ENCODE measurements at regions not wholly inside any gene's neighbourhood (a gene's known extent, or its start where the extent isn't known, plus 50 kb on each side); places are given as distances from the start of the nearest gene placed in this dataset.

- H3K36me3 ChIP-seq (ENCODE audit: insufficient read depth, low read length), result no peaks in the 10 kb centered on the region
- H3K9me3 ChIP-seq (ENCODE audit: low read length), result no peaks in the 10 kb centered on the region
- H3K4me3 ChIP-seq (ENCODE audit: low read length), result no peak overlapping the region
- no peak overlapping the region for H3K27ac ChIP-seq (ENCODE audit: low read length)
- no peaks in the 10 kb centered on the region for H3F3A ChIP-seq (ENCODE audit: insufficient read depth, low read length, poor library complexity, severe bottlenecking)
- H3K9me2 ChIP-seq (ENCODE audit: insufficient read depth, low read length), result no peaks in the 10 kb centered on the region
- H4K20me1 ChIP-seq (ENCODE audit: insufficient read depth), result no peaks in the 10 kb centered on the region
- no peaks in the 10 kb centered on the region for H3K27me3 ChIP-seq (ENCODE audit: insufficient read depth, low read depth, low read length)
- H3K4me2 ChIP-seq (ENCODE audit: low read length), result no peak overlapping the region
- no peak overlapping the region for H3K9ac ChIP-seq (ENCODE audit: low read length)
- H2AFZ ChIP-seq (ENCODE audit: low read depth, low read length), result no peak overlapping the region
- no peak for TF ChIP-seq SMC3 (conservative IDR thresholded peaks at IDR 0.05; ENCODE audit: poor library complexity)
- no peak for TF ChIP-seq MXI1 (conservative IDR thresholded peaks at IDR 0.05; ENCODE audit: poor library complexity, severe bottlenecking)
- no peak for TF ChIP-seq EP300 (conservative IDR thresholded peaks at IDR 0.05; ENCODE audit: poor library complexity, severe bottlenecking)
- no peak for TF ChIP-seq EZH2 (IDR thresholded peaks at IDR 0.05; ENCODE audit: borderline replicate concordance, insufficient read depth, low read length, poor library complexity, severe bottlenecking)
- TF ChIP-seq RAD21 (conservative IDR thresholded peaks at IDR 0.05), result no peak
- TF ChIP-seq POLR2AphosphoS5 (IDR thresholded peaks at IDR 0.05), result no peak
- no peaks in the 10 kb centered on the region for H3K79me2 ChIP-seq (replicated peaks; ENCODE audit: insufficient read depth, low read length)
Measured at GRCh38 chr3:5464649-5465048, 277.1 kb downstream of the EDEM1 start.

GRCh38 chr3:5465183-5465582 lies 277.7 kb downstream of the EDEM1 start:
- Histone ChIP-seq H3K36me3 (ENCODE audit: insufficient read depth, low read length) (no peaks in the 10 kb centered on the region), H3K79me2 (replicated peaks; ENCODE audit: insufficient read depth, low read length) (no peaks in the 10 kb centered on the region), H3K4me2 (ENCODE audit: low read length) (no peak overlapping the region), H3K9me2 (ENCODE audit: insufficient read depth, low read length) (no peaks in the 10 kb centered on the region), H3K9ac (ENCODE audit: low read length) (no peak overlapping the region), H3K9me3 (ENCODE audit: low read length) (no peaks in the 10 kb centered on the region), H3F3A (ENCODE audit: insufficient read depth, low read length, poor library complexity, severe bottlenecking) (no peaks in the 10 kb centered on the region), H3K4me3 (ENCODE audit: low read length) (no peak overlapping the region), H2AFZ (ENCODE audit: low read depth, low read length) (no peak overlapping the region), H3K27ac (ENCODE audit: low read length) (no peak overlapping the region), H4K20me1 (ENCODE audit: insufficient read depth) (no peaks in the 10 kb centered on the region), H3K27me3 (ENCODE audit: insufficient read depth, low read depth, low read length) (no peaks in the 10 kb centered on the region)
- TF ChIP-seq MXI1 (conservative IDR thresholded peaks at IDR 0.05; ENCODE audit: poor library complexity, severe bottlenecking) (no peak), POLR2AphosphoS5 (IDR thresholded peaks at IDR 0.05) (no peak), TAF1 (IDR thresholded peaks at IDR 0.05; ENCODE audit: low read depth) (no peak), EZH2 (IDR thresholded peaks at IDR 0.05; ENCODE audit: borderline replicate concordance, insufficient read depth, low read length, poor library complexity, severe bottlenecking) (no peak), EP300 (conservative IDR thresholded peaks at IDR 0.05; ENCODE audit: poor library complexity, severe bottlenecking) (no peak), RAD21 (conservative IDR thresholded peaks at IDR 0.05) (no peak)
- TF ChIP-seq, protein P1, sequence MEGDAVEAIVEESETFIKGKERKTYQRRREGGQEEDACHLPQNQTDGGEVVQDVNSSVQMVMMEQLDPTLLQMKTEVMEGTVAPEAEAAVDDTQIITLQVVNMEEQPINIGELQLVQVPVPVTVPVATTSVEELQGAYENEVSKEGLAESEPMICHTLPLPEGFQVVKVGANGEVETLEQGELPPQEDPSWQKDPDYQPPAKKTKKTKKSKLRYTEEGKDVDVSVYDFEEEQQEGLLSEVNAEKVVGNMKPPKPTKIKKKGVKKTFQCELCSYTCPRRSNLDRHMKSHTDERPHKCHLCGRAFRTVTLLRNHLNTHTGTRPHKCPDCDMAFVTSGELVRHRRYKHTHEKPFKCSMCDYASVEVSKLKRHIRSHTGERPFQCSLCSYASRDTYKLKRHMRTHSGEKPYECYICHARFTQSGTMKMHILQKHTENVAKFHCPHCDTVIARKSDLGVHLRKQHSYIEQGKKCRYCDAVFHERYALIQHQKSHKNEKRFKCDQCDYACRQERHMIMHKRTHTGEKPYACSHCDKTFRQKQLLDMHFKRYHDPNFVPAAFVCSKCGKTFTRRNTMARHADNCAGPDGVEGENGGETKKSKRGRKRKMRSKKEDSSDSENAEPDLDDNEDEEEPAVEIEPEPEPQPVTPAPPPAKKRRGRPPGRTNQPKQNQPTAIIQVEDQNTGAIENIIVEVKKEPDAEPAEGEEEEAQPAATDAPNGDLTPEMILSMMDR (IDR thresholded peaks at IDR 0.05; ENCODE audit: poor library complexity, severe bottlenecking), result no peak

DNA sequence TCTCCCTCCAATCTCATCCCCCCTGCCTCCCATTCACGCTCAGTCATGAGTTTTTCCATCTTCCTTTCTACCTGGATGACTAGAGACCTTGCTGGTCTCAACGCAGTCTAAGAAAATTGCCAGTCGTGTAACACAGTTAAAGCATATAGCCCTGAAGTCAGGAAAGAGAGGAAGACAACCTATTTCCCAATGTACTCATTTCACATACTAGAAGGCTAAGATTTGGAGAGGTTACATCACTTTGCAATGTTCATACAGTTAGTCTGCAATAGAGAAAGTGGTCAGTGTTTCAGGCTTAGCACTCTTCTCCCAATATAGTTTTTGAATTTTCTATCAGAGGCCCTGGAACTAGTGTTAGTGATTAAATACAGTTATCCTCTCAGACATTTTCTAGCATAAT lies 278.6 kb downstream of the EDEM1 start:
- no peak overlapping the region for H3K4me3 ChIP-seq (ENCODE audit: low read length)
- no peaks in the 10 kb centered on the region for H3K79me2 ChIP-seq (replicated peaks; ENCODE audit: insufficient read depth, low read length)
- no peak overlapping the region for H2AFZ ChIP-seq (ENCODE audit: low read depth, low read length)
- H3K27me3 ChIP-seq (ENCODE audit: insufficient read depth, low read depth, low read length), result no peaks in the 10 kb centered on the region
- no peaks in the 10 kb centered on the region for H3K9me2 ChIP-seq (ENCODE audit: insufficient read depth, low read length)
- H3K4me2 ChIP-seq (ENCODE audit: low read length), result no peak overlapping the region
- TF ChIP-seq SMC3 (conservative IDR thresholded peaks at IDR 0.05; ENCODE audit: poor library complexity), result no peak
- no peak for TF ChIP-seq POLR2AphosphoS5 (IDR thresholded peaks at IDR 0.05)
- TF ChIP-seq TAF1 (IDR thresholded peaks at IDR 0.05; ENCODE audit: low read depth), result no peak
- no peak for TF ChIP-seq MXI1 (conservative IDR thresholded peaks at IDR 0.05; ENCODE audit: poor library complexity, severe bottlenecking)
- TF ChIP-seq, protein P1 (IDR thresholded peaks at IDR 0.05; ENCODE audit: poor library complexity, severe bottlenecking), result no peak
- TF ChIP-seq EP300 (conservative IDR thresholded peaks at IDR 0.05; ENCODE audit: poor library complexity, severe bottlenecking), result no peak
- no peak for TF ChIP-seq RAD21 (conservative IDR thresholded peaks at IDR 0.05)
- no peak for TF ChIP-seq REST (IDR thresholded peaks at IDR 0.05; ENCODE audit: borderline replicate concordance)
- no peak for TF ChIP-seq EZH2 (IDR thresholded peaks at IDR 0.05; ENCODE audit: borderline replicate concordance, insufficient read depth, low read length, poor library complexity, severe bottlenecking)
- no peaks in the 10 kb centered on the region for H4K20me1 ChIP-seq (ENCODE audit: insufficient read depth)
- H3K27ac ChIP-seq (ENCODE audit: low read length), result no peak overlapping the region
- no peaks in the 10 kb centered on the region for H3F3A ChIP-seq (ENCODE audit: insufficient read depth, low read length, poor library complexity, severe bottlenecking)
- no peaks in the 10 kb centered on the region for H3K9me3 ChIP-seq (ENCODE audit: low read length)
- no peak overlapping the region for H3K9ac ChIP-seq (ENCODE audit: low read length)
- no peaks in the 10 kb centered on the region for H3K36me3 ChIP-seq (ENCODE audit: insufficient read depth, low read length)
